HL-60 (cell line): ENCODE measurements at regions not wholly inside any gene's neighbourhood (a gene's known extent, or its start where the extent isn't known, plus 50 kb on each side); places are given as distances from the start of the nearest gene placed in this dataset.

Source experiments
- DNase-seq, 2 experiments: peaks; one replicate each; pipeline ENCODE4 v3.0.0-alpha.2; 2010 to 2020; ENCODE audit warnings: low read depth in 1 of 2, low spot score in 1 of 2
- H3K27ac ChIP-seq: fragments of 250-450 bp; sonication (Bioruptor Pico); replicated peaks from 2 replicates; pipeline ENCODE4 v1.5.1; 2020; ENCODE audit warnings: mild to moderate bottlenecking, moderate library complexity
- H3K27me3 ChIP-seq: fragments of 250-450 bp; sonication (Bioruptor Pico); 2 replicates; pipeline ENCODE4 v1.5.1; 2021; ENCODE audit warnings: mild to moderate bottlenecking, moderate library complexity; ENCODE audit not compliant: insufficient read depth, poor library complexity, severe bottlenecking
- H3K4me3 ChIP-seq: replicated peaks from 2 replicates; pipeline ENCODE4 v1.5.1; 2011; ENCODE audit warnings: mild to moderate bottlenecking, control low read depth, low read length; ENCODE audit not compliant: insufficient read depth
- CTCF ChIP-seq: IDR thresholded peaks from one replicate; pipeline ENCODE4 v1.5.1; 2011; ENCODE audit warnings: low read length, control low read depth, inconsistent platforms; ENCODE audit not compliant: insufficient read depth
- GABPA ChIP-seq: IDR thresholded peaks from 2 replicates; pipeline ENCODE4 v1.6.1; 2012; ENCODE audit warnings: low read depth
- POLR2AphosphoS5 ChIP-seq: IDR thresholded peaks from 2 replicates; pipeline ENCODE4 v1.6.1; 2012; ENCODE audit warnings: low read depth
- REST ChIP-seq: IDR thresholded peaks from 2 replicates; pipeline ENCODE4 v1.6.1; 2012; ENCODE audit warnings: low read depth; ENCODE audit not compliant: insufficient replicate concordance
- SPI1 ChIP-seq: IDR thresholded peaks from 2 replicates; pipeline ENCODE4 v1.6.1; 2012; ENCODE audit warnings: low read depth, mild to moderate bottlenecking, borderline replicate concordance

GRCh38 chr5:2263763-2264162, 381.0 kb upstream of the IRX4 start:
- no peak for DNase-seq
- no peak overlapping the region for H3K4me3 ChIP-seq
- TF ChIP-seq REST (no peak), SPI1 (no peak), GABPA (no peak), CTCF (no peak), POLR2AphosphoS5 (no peak)
- H3K27me3 ChIP-seq, result no peaks in the 10 kb centered on the region
- no peak overlapping the region for H3K27ac ChIP-seq

GRCh38 chr5:2262620-2263019, 379.9 kb upstream of the IRX4 start:
- DNase-seq, result no peak
- H3K27ac ChIP-seq, result no peak overlapping the region
- no peak overlapping the region for H3K4me3 ChIP-seq
- H3K27me3 ChIP-seq, result no peaks in the 10 kb centered on the region
- no peak for TF ChIP-seq SPI1
- TF ChIP-seq CTCF, result no peak
- TF ChIP-seq REST, result no peak
- no peak for TF ChIP-seq POLR2AphosphoS5
- no peak for TF ChIP-seq GABPA

GRCh38 chr5:2261004-2261703, 378.4 kb upstream of the IRX4 start:
- TF ChIP-seq REST, result no peak
- no peak for TF ChIP-seq POLR2AphosphoS5
- TF ChIP-seq GABPA, result no peak
- TF ChIP-seq CTCF, result no peak
- TF ChIP-seq SPI1, result no peak
- H3K4me3 ChIP-seq, result no peak overlapping the region
- H3K27me3 ChIP-seq, result no peaks in the 10 kb centered on the region
- no peak for DNase-seq
- H3K27ac ChIP-seq, result no peak overlapping the region
